SK-N-SH (cell line): ENCODE measurements at regions not wholly inside any gene's neighbourhood (a gene's known extent, or its start where the extent isn't known, plus 50 kb on each side); places are given as distances from the start of the nearest gene placed in this dataset.

Experiments used
- CTCF ChIA-PET: fragments of 300-600, 350-600 bp; formaldehyde crosslinking; extraction: SDS; loops from one replicate; lab custom pipeline; 2021; lab: Yijun Ruan, JAX
- POLR2A ChIA-PET: fragments of 350-600 bp; sonication (Branson Sonifier 250); formaldehyde crosslinking; extraction: SDS; loops from one replicate; lab custom pipeline; 2020; ENCODE audit warnings: antibody characterized with exemption, inconsistent platforms; lab: Yijun Ruan, JAX
- DNase-seq: peaks from one replicate; pipeline ENCODE4 v3.0.0; 2012
- H2AFZ ChIP-seq: fragments of 200-600 bp; sonication (generic); 2 replicates; pipeline ENCODE4 v1.8.1; 2016; ENCODE audit warnings: antibody characterized with exemption, mild to moderate bottlenecking, low read depth
- H3F3A ChIP-seq: fragments of 200-600 bp; sonication (generic); replicated peaks from 2 replicates; pipeline ENCODE3; 2016; ENCODE audit warnings: antibody characterized with exemption, mild to moderate bottlenecking; ENCODE audit not compliant: insufficient read depth
- H3K27ac ChIP-seq, 2 experiments: fragments of 200-500 bp in 1 of 2; fragments of 200-600 bp in 1 of 2; sonication (Bioruptor generic) in 1 of 2; sonication (generic), shearing (Covaris generic) in 1 of 2; 2 replicates each; pipeline versions ENCODE4 v1.5.1 to v1.6.1; 2014 to 2016; ENCODE audit warnings: low read depth in 2 of 2, inconsistent platforms in 1 of 2, low read length in 1 of 2, mild to moderate bottlenecking in 1 of 2, mixed read lengths in 1 of 2
- H3K27me3 ChIP-seq: fragments of 200-600 bp; sonication (generic), shearing (Covaris generic); 2 replicates; pipeline ENCODE4 v1.6.1; 2016; ENCODE audit warnings: mixed run types; ENCODE audit not compliant: insufficient read depth
- H3K36me3 ChIP-seq, 2 experiments: fragments of 200-500 bp in 1 of 2; fragments of 200-600 bp in 1 of 2; sonication (Bioruptor generic) in 1 of 2; sonication (generic) in 1 of 2; replicated peaks in 1 of 2; 2 replicates each; pipeline versions ENCODE3 to v1.5.1; 2014 to 2016; ENCODE audit warnings: low read length in 1 of 2, mild to moderate bottlenecking in 1 of 2; ENCODE audit not compliant: insufficient read depth in 2 of 2, control insufficient read depth in 1 of 2
- H3K4me1 ChIP-seq, 2 experiments: fragments of 200-500 bp in 1 of 2; fragments of 200-600 bp in 1 of 2; sonication (Bioruptor generic) in 1 of 2; sonication (generic), shearing (Covaris generic) in 1 of 2; 2 replicates each; pipeline versions ENCODE4 v1.5.1 to v1.6.1; 2014 to 2016; ENCODE audit warnings: low read depth in 1 of 2, low read length in 1 of 2, mixed run types in 1 of 2; ENCODE audit not compliant: insufficient read depth in 2 of 2, control insufficient read depth in 1 of 2
- H3K4me2 ChIP-seq: fragments of 200-600 bp; sonication (generic), shearing (Covaris generic); 2 replicates; pipeline ENCODE4 v1.6.1; 2017; ENCODE audit warnings: mixed run types
- H3K4me3 ChIP-seq, 2 experiments: fragments of 200-500 bp in 1 of 2; fragments of 200-600 bp in 1 of 2; sonication (Bioruptor generic) in 1 of 2; sonication (generic), shearing (Covaris generic) in 1 of 2; 2 replicates each; pipeline versions ENCODE4 v1.5.1 to v1.8.1; 2014 to 2016; ENCODE audit warnings: low read depth in 2 of 2, inconsistent platforms in 1 of 2, low read length in 1 of 2, mild to moderate bottlenecking in 1 of 2, mixed read lengths in 1 of 2, moderate library complexity in 1 of 2
- H3K79me2 ChIP-seq: fragments of 200-600 bp; sonication (generic); 2 replicates; pipeline ENCODE4 v1.8.1; 2017; ENCODE audit warnings: mild to moderate bottlenecking; ENCODE audit not compliant: insufficient read depth
- H3K9ac ChIP-seq: fragments of 200-600 bp; sonication (generic); 2 replicates; pipeline ENCODE4 v1.6.1; 2017; ENCODE audit warnings: mixed run types
- H3K9me2 ChIP-seq: fragments of 200-600 bp; sonication (generic); 2 replicates; pipeline ENCODE4 v1.6.1; 2017; ENCODE audit warnings: mixed run types
- H3K9me3 ChIP-seq: fragments of 200-600 bp; sonication (generic); 2 replicates; pipeline ENCODE4 v1.6.1; 2017; ENCODE audit warnings: mixed run types, mild to moderate bottlenecking, moderate library complexity
- H4K20me1 ChIP-seq: fragments of 200-600 bp; sonication (generic); 2 replicates; pipeline ENCODE4 v1.6.1; 2017; ENCODE audit warnings: mild to moderate bottlenecking, mixed run types; ENCODE audit not compliant: insufficient read depth
- CHD2 ChIP-seq: fragments of 150-350 bp; IDR thresholded peaks from 2 replicates; pipeline ENCODE4 v1.6.1; 2018; ENCODE audit warnings: low read length; ENCODE audit not compliant: partially characterized antibody
- CTCF ChIP-seq: fragments of 200-600 bp; sonication (generic); IDR thresholded peaks from 2 replicates; pipeline ENCODE4 v1.6.1; 2017; ENCODE audit warnings: antibody characterized with exemption, mild to moderate bottlenecking, moderate library complexity
- EP300 ChIP-seq, 2 experiments: IDR thresholded peaks; 2 replicates each; pipeline versions ENCODE4 v1.4.0 to v1.6.1; 2012; ENCODE audit warnings: borderline replicate concordance in 1 of 2, low read depth in 1 of 2, low read length in 1 of 2
- FOXJ3 ChIP-seq: sonication (generic); formaldehyde crosslinking; IDR thresholded peaks from 2 replicates; pipeline ENCODE4 v1.5.1; 2020; ENCODE audit warnings: mild to moderate bottlenecking, missing genetic modification reagents
- GABPA ChIP-seq: IDR thresholded peaks from 2 replicates; pipeline ENCODE4 v1.4.0; 2012; ENCODE audit warnings: low read depth, mild to moderate bottlenecking
- GATA2 ChIP-seq: sonication (generic); formaldehyde crosslinking; IDR thresholded peaks from 2 replicates; pipeline ENCODE4 v1.5.0; 2020; ENCODE audit warnings: mild to moderate bottlenecking, missing genetic modification reagents
- IRF3 ChIP-seq: fragments of 150-350 bp; IDR thresholded peaks from 2 replicates; pipeline ENCODE4 v1.6.1; 2016; ENCODE audit warnings: mild to moderate bottlenecking, low read depth, low read length
- MAX ChIP-seq: IDR thresholded peaks from 2 replicates; pipeline ENCODE4 v1.4.0; 2012; ENCODE audit warnings: low read depth
- MXI1 ChIP-seq: IDR thresholded peaks from 2 replicates; pipeline ENCODE4 v1.6.1; 2012; ENCODE audit warnings: mild to moderate bottlenecking, low read depth, low read length, improper control_type of control experiment
- NRF1 ChIP-seq: IDR thresholded peaks from 2 replicates; pipeline ENCODE4 v1.6.1; 2012; ENCODE audit warnings: low read depth, mild to moderate bottlenecking, low read length
- POLR2AphosphoS5 ChIP-seq: IDR thresholded peaks from 2 replicates; pipeline ENCODE4 v1.6.1; 2012; ENCODE audit warnings: low read depth, low read length
- RAD21 ChIP-seq: IDR thresholded peaks from 2 replicates; pipeline ENCODE4 v1.6.1; 2012; ENCODE audit warnings: mild to moderate bottlenecking, low read length
- REST ChIP-seq: IDR thresholded peaks from 2 replicates; pipeline ENCODE4 v1.6.1; 2012; ENCODE audit warnings: mild to moderate bottlenecking, low read depth, low read length, moderate library complexity
- RFX5 ChIP-seq: IDR thresholded peaks from 2 replicates; pipeline ENCODE4 v1.6.1; 2012; ENCODE audit warnings: mild to moderate bottlenecking, improper control_type of control experiment, low read length
- SMC3 ChIP-seq: IDR thresholded peaks from 2 replicates; pipeline ENCODE4 v1.6.1; 2012; ENCODE audit warnings: low read depth, low read length, improper control_type of control experiment
- USF2 ChIP-seq: fragments of 150-350 bp; IDR thresholded peaks from 2 replicates; pipeline ENCODE4 v1.6.1; 2017; ENCODE audit warnings: antibody characterized with exemption, low read length, low read depth, borderline replicate concordance
- YY1 ChIP-seq: IDR thresholded peaks from 2 replicates; pipeline ENCODE4 v1.4.0; 2012; ENCODE audit warnings: low read depth, mild to moderate bottlenecking
- WGBS: methylation state at CpG from one replicate; pipeline ENCODE4 v1.1.6; 2017; ENCODE audit warnings: low lambda C conversion rate; 5-methylcytosine and 5-hydroxymethylcytosine counted together

GRCh38 chr10:2982146-2982545 is 85.2 kb upstream of the PFKP start:
- Histone ChIP-seq H3K4me2 (no peak overlapping the region), H3K27me3 (no peaks in the 10 kb centered on the region), H3K27ac (no peak overlapping the region), H3K9ac (no peak overlapping the region), H3K9me3 (no peaks in the 10 kb centered on the region), H3K79me2 (no peaks in the 10 kb centered on the region), H3F3A (peaks cover 14% of the 10 kb centered on the region)
- POLR2A ChIA-PET = no interaction called here
- WGBS = 71% methylated on average over 7 of the region's 7 CpGs
- no peak for TF ChIP-seq RAD21
- no peak for TF ChIP-seq MAX
- no peak for TF ChIP-seq POLR2AphosphoS5
- TF ChIP-seq IRF3 = no peak
- TF ChIP-seq EP300 (IDR thresholded peaks at IDR 0.05; ENCODE audit: borderline replicate concordance in 1 of 2, low read depth in 1 of 2, low read length in 1 of 2) = no peak
- no peak for TF ChIP-seq GABPA
- TF ChIP-seq FOXJ3 (CRISPR knock-in tag) = no peak
- no peak for TF ChIP-seq GATA2
- no peak for TF ChIP-seq SMC3
- no peak for TF ChIP-seq YY1
- TF ChIP-seq USF2 = no peak
- TF ChIP-seq CTCF = no peak
- no peak for TF ChIP-seq MXI1
- no peak for TF ChIP-seq NRF1
- TF ChIP-seq RFX5 = no peak
- TF ChIP-seq REST = no peak
- TF ChIP-seq CHD2 = no peak
- TF ChIP-seq, all 33 proteins: peak for 0
- CTCF ChIA-PET = interaction anchor here (1.0 to 2.4 kb wide), 3 partner anchors 54 to 61 kb away, joined by 3 to 12 read pairs (median 3); no protein-coding TSS in a partner anchor
- Histone ChIP-seq H3K4me3 (no peak overlapping the region), H2AFZ (no peak overlapping the region), H3K36me3 (no peaks in the 10 kb centered on the region), H4K20me1 (no peaks in the 10 kb centered on the region), H3K4me1 (peaks cover 0 to 13% of the 10 kb centered on the region in 2 experiments; a peak in 1 of 4 replicates), H3K9me2 (no peaks in the 10 kb centered on the region)
- no peak for DNase-seq
